ENCODE measurements at regions not wholly inside any gene's neighbourhood (a gene's known extent, or its start where the extent isn't known, plus 50 kb on each side); places are given as distances from the start of the nearest gene placed in this dataset.

- no peak for DNase-seq (ENCODE audit: low read depth in 2 of 2)
Measured at GRCh38 chr3:41037651-41038334, 161.5 kb upstream of the CTNNB1 start.

DNA sequence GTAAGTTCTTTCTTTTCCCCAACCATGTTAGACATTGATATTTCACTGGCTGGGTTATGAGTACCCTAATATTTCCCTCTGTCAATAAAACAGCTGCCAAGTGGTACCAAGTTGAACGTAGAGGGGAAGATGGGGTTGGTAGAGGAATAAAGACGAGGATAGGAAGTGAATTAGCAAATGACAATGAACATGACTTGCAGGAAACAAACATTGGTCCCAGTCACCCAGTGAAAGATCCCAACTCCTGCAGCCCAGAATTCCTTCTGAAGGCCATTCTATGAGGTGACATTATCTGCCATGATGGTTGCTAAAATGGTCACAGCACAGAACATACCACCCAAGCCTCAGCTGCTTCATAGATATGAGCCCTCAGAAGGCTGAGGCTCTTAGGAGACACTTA is 159.0 kb upstream of the CTNNB1 start:
- no peak for DNase-seq (ENCODE audit: low read depth in 2 of 2)

- DNase-seq (ENCODE audit: low read depth in 2 of 2): no peak
Measured at GRCh38 chr3:41041462-41041861, 157.8 kb upstream of the CTNNB1 start.

DNA sequence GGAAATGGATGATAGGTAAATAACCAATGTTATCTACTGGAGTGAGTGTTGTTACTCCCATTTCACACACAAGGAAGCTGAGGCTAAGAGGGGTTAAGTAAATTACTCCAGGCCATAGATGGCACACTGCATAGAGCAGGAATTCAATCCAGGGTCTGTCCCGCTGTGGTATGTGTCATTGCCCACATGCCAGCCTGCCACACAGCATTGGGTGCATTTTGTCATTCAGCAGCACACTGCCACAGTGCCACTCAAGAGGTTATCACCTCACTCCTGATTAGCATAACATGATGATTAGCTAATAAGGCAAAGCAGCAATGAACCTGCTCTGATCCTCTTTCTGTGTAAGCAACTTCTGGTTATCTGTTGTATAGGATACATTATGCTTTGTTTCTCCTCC is 157.4 kb upstream of the CTNNB1 start:
- DNase-seq (ENCODE audit: low read depth in 2 of 2): no peak

DNA sequence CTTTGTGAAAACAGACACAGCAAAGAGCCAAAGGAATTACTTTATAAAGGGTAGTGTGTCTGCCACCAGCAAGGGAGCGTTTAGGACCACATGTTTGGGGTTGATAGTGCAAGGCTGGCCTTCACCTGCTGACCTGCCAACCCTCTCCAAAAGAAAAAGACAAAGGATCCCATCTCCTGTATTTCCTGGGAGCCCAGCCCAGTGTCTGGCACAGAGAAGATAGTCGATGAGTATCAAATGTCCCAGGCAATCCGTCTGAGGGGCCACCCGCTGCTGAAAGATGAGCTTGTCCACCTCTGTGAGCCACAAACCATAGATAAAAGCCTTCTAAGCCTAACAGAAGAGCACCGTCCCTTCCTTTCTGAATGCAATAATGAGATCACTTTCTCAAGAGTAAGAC is 154.8 kb upstream of the CTNNB1 start:
- DNase-seq (ENCODE audit: low read depth in 2 of 2): no peak

DNA sequence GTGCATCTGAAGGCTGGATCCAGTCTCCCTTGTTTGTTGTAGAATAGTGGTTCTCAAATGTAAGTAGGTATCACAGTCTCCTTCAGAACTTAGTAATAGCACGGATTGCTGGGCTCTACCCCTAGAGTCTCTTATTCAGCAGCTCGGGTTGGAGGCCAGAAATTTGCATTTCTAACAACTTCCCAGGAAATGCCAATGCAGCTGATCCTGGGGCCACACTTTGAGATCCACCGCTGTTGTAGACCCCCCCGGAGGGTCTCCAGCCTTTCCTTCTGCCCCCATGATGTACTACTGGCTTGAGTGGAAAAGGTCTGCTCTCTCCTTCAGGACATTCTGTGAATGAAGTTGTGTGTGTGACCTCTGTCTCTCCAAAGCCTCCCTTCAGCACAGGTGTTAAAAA is 153.8 kb upstream of the CTNNB1 start:
- no peak for DNase-seq (ENCODE audit: low read depth in 2 of 2)

GRCh38 chr3:41050144-41050543 is 149.2 kb upstream of the CTNNB1 start:
- DNase-seq (ENCODE audit: low read depth in 2 of 2): no peak

GRCh38 chr3:41053220-41053619 is 146.1 kb upstream of the CTNNB1 start:
- DNase-seq (ENCODE audit: low read depth in 2 of 2): no peak

GRCh38 chr3:41060106-41060505 is 139.2 kb upstream of the CTNNB1 start:
- DNase-seq (ENCODE audit: low read depth in 2 of 2): no peak

GRCh38 chr3:41064070-41064469 is 135.2 kb upstream of the CTNNB1 start:
- no peak for DNase-seq (ENCODE audit: low read depth in 2 of 2)

DNA sequence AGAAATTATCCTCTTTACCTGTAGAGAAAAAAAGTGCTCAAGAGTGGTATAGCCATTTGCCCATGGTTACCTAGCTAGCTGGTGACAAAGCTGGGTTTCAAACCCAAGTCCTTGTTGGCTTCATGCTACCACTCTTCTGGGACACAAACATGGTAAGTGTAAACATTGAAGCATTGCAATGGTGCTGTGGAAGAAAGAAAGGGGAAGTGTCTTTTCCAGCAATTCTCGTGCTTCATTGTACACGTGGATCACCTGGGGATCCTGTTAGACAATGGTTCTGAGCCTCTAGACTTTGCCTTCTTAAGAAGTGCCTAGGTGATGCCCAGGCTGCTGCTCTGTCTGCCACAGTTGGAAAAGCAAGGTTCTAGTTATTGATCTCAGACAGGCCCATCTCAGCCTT is 134.8 kb upstream of the CTNNB1 start:
- DNase-seq (ENCODE audit: low read depth in 2 of 2): no peak

DNA sequence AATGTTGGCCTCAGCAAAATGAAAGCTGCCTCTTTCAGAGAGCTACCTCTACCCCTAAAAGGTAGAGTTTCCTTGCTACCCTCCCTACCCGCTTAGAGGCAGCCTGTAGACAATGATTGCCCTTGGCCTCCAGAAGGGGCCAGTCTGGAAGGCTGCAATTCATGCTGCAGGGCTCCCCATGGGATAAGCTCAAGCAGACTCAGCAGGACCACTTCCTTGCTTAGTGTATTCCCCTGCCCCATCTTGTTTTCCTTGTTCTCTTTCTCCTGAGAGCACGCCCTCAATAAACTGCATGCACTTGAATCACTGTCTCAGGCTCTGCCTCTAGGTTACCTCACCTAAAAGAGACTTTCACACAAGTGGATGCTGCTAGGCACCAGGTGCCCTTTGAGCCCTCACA is 134.0 kb upstream of the CTNNB1 start:
- DNase-seq (ENCODE audit: low read depth in 2 of 2): no peak

DNA sequence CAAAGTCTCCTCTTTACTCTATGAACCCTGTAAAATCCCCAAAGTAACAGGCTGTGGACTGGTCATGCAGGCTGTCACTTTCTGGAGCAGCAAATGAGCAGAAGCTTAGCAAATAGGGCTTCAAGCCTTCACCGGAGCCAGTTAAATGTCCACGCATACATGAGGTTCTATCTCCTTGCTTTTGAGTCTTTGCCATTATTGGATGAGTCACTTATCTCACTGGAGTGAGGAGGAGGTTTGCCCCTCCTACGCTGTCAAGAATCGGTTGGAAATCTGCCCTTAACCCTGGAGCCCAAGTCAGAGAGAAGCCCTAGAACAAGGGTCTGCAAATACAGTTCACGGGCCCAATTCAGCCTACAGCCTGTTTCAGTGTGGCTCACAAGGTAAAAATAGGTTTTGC is 126.1 kb upstream of the CTNNB1 start:
- no peak for DNase-seq (ENCODE audit: low read depth in 2 of 2)

DNA sequence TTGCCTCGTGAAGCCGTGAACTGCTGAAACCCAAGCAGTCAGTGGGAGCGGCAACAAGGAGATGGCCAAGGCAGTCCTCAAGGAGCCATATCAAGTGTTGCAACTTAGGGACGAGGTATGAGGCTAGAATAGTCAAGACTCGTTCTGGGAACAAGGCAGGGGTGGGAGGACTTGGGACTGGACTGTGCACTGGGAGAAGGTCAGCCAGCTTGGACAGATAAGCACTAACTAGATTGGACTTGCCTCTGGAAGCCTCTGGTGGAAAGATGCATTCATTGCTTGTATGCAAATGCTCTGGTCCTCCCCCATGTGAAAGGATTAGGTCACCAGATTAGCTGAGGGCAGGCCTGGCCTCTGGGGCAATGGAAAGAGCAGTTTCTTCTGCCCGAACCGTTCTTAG is 123.3 kb upstream of the CTNNB1 start:
- DNase-seq (ENCODE audit: low read depth in 2 of 2): no peak

- DNase-seq (ENCODE audit: low read depth in 2 of 2): no peak
Measured at GRCh38 chr3:41076399-41076798, 122.9 kb upstream of the CTNNB1 start.

DNA sequence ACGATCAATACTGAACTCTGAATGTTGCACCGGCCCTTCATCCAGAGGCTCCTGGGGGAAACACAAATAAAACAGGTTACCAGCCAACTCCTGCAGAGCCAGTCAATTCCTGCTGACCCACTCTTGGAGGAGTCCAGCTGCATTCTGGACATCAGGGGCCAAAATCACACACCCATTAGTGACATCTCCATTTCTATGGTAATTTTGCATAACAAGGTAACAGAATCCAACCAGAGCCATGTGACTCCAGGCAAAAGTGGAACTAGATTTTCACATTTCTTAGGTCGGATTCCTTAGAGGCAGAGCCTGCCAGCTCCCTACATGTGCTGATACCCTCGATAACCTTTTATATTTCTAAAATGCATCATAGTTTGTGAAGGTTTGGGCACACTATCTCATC is 119.2 kb upstream of the CTNNB1 start:
- DNase-seq (ENCODE audit: low read depth in 2 of 2): no peak

DNA sequence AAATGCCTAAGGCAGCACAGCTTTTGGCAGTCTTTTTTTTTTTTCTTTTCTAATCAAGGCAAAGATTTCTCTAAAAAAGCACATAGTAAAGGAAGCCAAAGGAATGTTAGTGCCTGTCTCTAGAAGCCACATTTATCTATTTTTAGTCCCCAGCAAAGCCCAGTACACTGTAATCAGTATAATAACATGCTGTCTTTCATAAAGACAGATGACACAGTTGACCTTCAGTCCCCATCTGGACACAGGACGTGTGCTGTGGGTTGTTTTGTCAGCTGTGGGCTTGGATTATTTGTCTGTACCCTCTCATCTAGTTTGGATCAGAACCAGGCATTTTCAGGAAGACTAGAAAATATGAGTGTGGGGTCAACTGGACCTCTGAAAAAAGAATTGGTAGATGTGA is 110.4 kb upstream of the CTNNB1 start:
- no peak for DNase-seq (ENCODE audit: low read depth in 2 of 2)

GRCh38 chr3:41089566-41089965 is 109.7 kb upstream of the CTNNB1 start:
- DNase-seq (ENCODE audit: low read depth in 2 of 2): no peak

DNA sequence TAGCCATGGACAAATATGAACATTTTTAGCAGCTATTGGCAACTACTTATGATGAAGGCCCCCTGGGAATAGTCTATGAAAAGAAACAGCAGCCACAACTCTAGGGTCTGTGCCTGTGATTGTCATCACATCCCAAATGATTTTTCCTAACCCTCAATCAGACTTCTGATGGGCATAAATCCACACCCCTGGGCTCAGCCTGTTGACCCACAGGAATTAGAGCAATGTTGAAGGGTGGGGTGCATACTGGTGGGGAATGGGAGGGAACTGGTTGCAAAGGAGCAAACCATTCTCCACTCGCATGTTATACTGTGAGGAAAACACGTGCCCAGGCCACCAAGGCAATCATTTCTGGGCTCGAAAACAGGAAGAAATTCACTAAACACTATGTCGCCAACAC is 106.5 kb upstream of the CTNNB1 start:
- DNase-seq (ENCODE audit: low read depth in 2 of 2): no peak

DNA sequence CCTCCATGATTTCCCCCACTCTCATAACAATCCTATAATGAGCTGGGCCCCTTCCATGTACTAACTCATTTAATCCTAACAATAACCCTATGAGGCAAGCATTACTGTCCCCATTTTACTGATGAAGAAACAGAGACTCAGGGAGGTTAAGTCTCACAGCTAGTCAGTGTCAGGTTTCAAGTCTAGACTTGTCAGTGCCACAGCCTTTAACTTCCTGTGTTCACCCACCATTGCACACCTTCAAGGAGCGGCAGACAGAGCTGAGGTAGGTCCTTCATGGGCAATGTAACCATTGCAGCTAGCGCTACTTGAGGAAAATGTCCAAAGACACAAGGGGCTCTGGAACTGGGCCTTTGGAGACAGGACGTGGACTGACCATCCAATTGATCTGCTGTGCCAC is 105.8 kb upstream of the CTNNB1 start:
- DNase-seq (ENCODE audit: low read depth in 2 of 2): no peak

DNA sequence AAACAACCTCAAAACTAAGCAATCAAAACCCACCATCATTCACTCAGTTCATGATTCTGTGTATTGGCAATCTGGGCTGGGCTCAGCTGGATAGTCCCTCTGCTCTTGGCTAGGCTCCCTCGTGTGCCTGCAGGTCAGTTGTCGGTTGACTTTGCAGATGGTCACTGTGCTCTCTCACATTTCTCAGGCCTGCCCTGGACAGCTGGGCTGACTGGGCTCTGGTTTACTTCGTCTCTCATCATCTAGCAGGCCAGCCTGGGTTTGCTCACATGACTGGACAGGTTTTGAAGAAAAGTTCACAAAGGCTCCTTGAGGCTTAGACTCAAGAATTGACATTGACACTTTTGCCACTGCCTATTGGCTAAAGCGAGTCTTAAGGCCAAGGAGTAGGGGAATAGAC is 105.0 kb upstream of the CTNNB1 start:
- no peak for DNase-seq (ENCODE audit: low read depth in 2 of 2)

DNA sequence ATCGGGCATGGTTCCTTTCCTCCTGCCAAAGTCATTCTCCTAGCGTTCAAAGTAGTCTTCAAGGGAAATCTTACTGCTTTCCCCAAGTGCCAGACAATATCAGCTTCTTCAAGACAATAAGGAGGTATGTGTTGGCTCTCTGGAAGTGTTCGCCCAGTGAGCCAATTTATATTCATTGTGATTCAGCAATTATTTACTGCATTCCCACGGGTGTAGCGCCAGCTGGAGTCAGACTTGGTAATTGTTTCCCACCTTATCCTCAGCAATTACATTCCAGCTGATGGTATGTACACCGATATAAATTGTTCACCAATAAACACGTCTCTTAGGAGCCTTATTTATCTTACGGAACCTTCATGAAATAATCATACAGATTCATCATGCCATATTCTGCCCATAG is 103.6 kb upstream of the CTNNB1 start:
- no peak for DNase-seq (ENCODE audit: low read depth in 2 of 2)

- no peak for DNase-seq (ENCODE audit: low read depth in 2 of 2)
Measured at GRCh38 chr3:41097896-41098496, 101.3 kb upstream of the CTNNB1 start.

DNA sequence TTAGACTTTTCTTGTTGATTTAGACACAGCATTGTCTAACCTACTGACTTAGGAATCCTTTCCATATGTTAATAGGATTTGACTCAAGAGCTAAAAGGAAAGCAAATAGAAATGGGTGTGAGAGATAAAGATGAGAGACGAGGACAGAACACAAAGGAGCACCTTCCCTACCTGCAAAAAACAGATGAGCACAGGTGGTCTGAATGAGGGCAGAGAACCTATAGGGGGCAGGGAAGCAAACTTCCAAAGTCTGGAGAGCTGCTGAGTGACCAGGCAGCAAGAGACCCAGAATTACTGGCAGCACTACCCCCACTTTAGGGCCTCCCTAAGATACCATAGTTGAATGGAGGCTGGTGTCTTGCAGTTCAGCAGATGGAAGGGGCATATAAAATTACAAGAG is 98.1 kb upstream of the CTNNB1 start:
- DNase-seq (ENCODE audit: low read depth in 2 of 2): no peak

Measured in stimulated activated CD8-positive, alpha-beta memory T cell treated with anti-CD3 and anti-CD28 coated beads, Interleukin-7, amount 100 ng/mL, for 4 hours (primary cell).